ENCODE measurements at regions not wholly inside any gene's neighbourhood (a gene's known extent, or its start where the extent isn't known, plus 50 kb on each side); places are given as distances from the start of the nearest gene placed in this dataset.

DNA sequence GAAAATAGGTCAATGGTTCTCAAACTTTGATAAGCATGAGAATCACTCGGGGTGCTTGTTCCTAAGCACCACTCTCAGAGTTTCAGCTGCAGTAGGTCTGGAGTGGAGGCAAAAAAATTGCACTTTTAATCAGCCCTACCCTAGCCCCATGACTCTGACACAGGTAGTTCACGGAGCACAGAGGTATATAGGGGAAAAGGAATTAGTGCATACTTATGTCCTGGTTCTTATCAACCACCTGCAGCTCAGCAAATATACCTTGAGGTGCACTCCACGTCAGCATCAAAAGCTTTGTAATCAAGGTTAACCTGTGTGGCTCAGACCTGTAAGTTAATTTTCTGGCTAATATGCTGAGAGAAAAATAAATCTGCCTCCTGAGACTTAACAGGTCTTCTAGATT lies 138.8 kb upstream of the HMGN3 start:
- TF ChIP-seq, protein P1, sequence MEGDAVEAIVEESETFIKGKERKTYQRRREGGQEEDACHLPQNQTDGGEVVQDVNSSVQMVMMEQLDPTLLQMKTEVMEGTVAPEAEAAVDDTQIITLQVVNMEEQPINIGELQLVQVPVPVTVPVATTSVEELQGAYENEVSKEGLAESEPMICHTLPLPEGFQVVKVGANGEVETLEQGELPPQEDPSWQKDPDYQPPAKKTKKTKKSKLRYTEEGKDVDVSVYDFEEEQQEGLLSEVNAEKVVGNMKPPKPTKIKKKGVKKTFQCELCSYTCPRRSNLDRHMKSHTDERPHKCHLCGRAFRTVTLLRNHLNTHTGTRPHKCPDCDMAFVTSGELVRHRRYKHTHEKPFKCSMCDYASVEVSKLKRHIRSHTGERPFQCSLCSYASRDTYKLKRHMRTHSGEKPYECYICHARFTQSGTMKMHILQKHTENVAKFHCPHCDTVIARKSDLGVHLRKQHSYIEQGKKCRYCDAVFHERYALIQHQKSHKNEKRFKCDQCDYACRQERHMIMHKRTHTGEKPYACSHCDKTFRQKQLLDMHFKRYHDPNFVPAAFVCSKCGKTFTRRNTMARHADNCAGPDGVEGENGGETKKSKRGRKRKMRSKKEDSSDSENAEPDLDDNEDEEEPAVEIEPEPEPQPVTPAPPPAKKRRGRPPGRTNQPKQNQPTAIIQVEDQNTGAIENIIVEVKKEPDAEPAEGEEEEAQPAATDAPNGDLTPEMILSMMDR (conservative IDR thresholded peaks at IDR 0.05; ENCODE audit: low read depth, low read length) = no peak
- TF ChIP-seq EZH2 (IDR thresholded peaks at IDR 0.05; ENCODE audit: low read length, unreplicated experiment) (no peak), EZH2phosphoT487 (IDR thresholded peaks at IDR 0.05; ENCODE audit: borderline replicate concordance, low read length) (no peak)

Measured in PC-3 (cell line).